ENCODE measurements at regions not wholly inside any gene's neighbourhood (a gene's known extent, or its start where the extent isn't known, plus 50 kb on each side); places are given as distances from the start of the nearest gene placed in this dataset.

DNA sequence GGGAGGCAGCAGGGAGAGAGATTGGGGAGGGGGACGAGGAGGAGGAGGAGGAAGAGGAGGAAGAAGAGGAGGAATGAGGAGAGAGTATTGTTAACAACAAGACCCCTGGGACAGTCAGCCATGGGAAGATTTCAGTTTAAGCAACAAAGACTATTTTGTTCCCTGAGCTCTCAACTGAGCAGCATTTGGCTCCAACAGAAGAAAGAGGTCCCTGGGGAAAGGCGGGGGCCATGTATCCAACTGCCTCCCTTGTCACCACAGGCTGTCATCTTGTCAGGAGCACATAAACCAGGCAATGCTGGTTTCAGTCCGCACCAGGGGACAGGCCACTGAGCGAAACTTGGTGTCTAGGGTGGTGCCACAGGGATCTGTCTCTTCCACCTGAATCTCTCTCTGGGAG lies 316.1 kb downstream of the TLE1 start:
- no peak for DNase-seq (ENCODE audit: low read depth)
- no peaks in the 10 kb centered on the region for H3K27me3 ChIP-seq (ENCODE audit: control insufficient read depth, insufficient read depth, low read length)
- TF ChIP-seq, protein P1, sequence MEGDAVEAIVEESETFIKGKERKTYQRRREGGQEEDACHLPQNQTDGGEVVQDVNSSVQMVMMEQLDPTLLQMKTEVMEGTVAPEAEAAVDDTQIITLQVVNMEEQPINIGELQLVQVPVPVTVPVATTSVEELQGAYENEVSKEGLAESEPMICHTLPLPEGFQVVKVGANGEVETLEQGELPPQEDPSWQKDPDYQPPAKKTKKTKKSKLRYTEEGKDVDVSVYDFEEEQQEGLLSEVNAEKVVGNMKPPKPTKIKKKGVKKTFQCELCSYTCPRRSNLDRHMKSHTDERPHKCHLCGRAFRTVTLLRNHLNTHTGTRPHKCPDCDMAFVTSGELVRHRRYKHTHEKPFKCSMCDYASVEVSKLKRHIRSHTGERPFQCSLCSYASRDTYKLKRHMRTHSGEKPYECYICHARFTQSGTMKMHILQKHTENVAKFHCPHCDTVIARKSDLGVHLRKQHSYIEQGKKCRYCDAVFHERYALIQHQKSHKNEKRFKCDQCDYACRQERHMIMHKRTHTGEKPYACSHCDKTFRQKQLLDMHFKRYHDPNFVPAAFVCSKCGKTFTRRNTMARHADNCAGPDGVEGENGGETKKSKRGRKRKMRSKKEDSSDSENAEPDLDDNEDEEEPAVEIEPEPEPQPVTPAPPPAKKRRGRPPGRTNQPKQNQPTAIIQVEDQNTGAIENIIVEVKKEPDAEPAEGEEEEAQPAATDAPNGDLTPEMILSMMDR (IDR thresholded peaks at IDR 0.05; ENCODE audit: insufficient read depth, low read length, poor library complexity, severe bottlenecking), result no peak
- H3K4me3 ChIP-seq (ENCODE audit: low read depth, low read length), result no peak overlapping the region
- no peaks in the 10 kb centered on the region for H3K36me3 ChIP-seq (ENCODE audit: control insufficient read depth, insufficient read depth, low read length)

DNA sequence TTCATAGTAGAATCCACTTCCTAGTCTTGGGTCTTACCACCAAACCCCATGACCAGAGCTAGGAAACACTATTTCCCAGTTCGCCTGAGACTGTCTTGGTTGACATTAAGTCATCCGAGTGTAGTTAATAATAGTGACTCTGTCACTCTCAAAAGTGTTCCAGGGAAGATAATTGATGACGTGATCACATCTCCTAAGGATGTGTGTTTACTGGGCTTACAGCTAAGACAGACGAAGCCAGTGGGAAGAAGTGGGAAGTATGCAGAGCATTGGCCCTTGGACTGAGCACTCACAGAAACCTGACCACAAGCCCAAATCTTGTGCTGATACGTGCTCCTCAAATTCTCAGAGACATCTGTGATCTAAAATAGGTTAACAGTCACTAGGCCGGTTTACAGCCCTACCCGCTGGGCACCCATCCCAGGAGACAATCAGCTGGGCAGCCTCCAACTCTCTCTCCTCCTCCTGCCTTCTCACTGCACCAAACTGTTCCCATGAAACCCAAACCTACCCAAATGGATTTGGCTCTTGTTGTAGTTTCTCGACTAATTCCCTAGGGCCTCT lies 316.6 kb downstream of the TLE1 start:
- Histone ChIP-seq H3K36me3 (ENCODE audit: control insufficient read depth, insufficient read depth, low read length) (no peaks in the 10 kb centered on the region), H3K27me3 (ENCODE audit: control insufficient read depth, insufficient read depth, low read length) (no peaks in the 10 kb centered on the region), H3K4me3 (ENCODE audit: low read depth, low read length) (no peak overlapping the region)
- TF ChIP-seq, protein P1 (IDR thresholded peaks at IDR 0.05; ENCODE audit: insufficient read depth, low read length, poor library complexity, severe bottlenecking), result no peak
- no peak for DNase-seq (ENCODE audit: low read depth)

DNA sequence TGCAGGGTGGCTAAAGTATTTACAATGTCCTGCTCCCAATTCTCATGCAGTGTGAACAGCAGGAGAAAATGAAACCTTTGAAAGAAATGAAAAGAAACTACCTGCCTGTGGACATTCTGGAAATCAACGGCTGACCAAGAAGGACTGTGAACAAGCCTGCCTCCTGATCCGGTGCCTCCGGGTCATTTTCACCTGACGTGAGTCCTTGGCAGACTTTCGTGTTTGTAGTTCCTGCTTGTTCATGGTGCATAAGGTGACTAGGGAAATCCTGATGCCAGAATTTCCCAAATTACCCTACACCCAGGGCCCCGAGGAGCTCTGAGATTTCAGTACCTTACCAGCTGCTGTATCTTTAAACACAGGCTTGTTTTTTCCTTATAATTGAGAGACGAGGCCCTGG lies 317.5 kb downstream of the TLE1 start:
- H3K4me3 ChIP-seq (ENCODE audit: low read depth, low read length), result no peak overlapping the region
- no peak for DNase-seq (ENCODE audit: low read depth)

DNA sequence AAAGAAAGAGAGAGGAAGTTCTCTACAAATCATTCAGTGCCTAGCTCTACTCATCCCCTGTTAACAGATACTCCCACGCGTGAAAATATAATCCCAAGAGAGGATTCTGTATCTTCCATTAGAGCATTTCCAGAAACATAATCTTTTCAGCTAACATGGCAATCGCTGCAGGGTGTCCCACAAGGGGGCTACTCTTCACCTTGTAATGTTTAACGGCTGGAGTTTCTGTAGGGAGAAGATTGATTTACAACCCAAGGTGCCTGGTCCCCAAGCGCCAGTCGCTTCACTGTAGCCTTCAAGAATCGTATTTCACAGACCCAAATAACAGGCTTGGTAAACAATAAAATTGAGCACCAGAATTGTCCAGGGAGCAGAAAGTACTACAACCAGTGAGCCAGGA lies 318.7 kb downstream of the TLE1 start:
- Histone ChIP-seq H3K27me3 (ENCODE audit: control insufficient read depth, insufficient read depth, low read length) (no peaks in the 10 kb centered on the region), H3K36me3 (ENCODE audit: control insufficient read depth, insufficient read depth, low read length) (no peaks in the 10 kb centered on the region), H3K4me3 (ENCODE audit: low read depth, low read length) (no peak overlapping the region)
- no peak for DNase-seq (ENCODE audit: low read depth)
- TF ChIP-seq, protein P1 (IDR thresholded peaks at IDR 0.05; ENCODE audit: insufficient read depth, low read length, poor library complexity, severe bottlenecking), result no peak

More for the DNA sequence above, 317.5 kb downstream of the TLE1 start:
- TF ChIP-seq, protein P1 (IDR thresholded peaks at IDR 0.05; ENCODE audit: insufficient read depth, low read length, poor library complexity, severe bottlenecking), result no peak
- Histone ChIP-seq H3K27me3 (ENCODE audit: control insufficient read depth, insufficient read depth, low read length) (no peaks in the 10 kb centered on the region), H3K36me3 (ENCODE audit: control insufficient read depth, insufficient read depth, low read length) (no peaks in the 10 kb centered on the region)

DNA sequence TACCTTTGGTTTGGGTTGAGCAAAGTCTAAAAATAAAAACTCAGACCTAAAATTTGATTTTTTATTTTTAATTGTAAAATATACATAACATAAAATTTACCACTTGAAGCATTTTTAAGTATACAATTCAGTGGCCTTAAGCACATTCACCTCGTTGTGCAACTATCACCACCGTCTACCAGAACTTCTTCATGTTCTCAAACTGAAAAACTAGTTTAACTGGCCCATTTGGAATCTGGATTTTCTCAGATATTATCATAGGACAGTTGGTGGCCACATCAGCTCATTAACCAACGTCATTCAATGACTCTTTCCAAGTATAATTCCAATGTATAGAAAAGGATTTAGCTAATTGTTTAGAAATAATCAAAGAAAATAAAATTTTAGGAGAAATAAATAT lies 319.3 kb downstream of the TLE1 start:
- Histone ChIP-seq H3K27me3 (ENCODE audit: control insufficient read depth, insufficient read depth, low read length) (no peaks in the 10 kb centered on the region), H3K4me3 (ENCODE audit: low read depth, low read length) (no peak overlapping the region), H3K36me3 (ENCODE audit: control insufficient read depth, insufficient read depth, low read length) (no peaks in the 10 kb centered on the region)
- DNase-seq (ENCODE audit: low read depth), result no peak
- TF ChIP-seq, protein P1 (IDR thresholded peaks at IDR 0.05; ENCODE audit: insufficient read depth, low read length, poor library complexity, severe bottlenecking), result no peak

DNA sequence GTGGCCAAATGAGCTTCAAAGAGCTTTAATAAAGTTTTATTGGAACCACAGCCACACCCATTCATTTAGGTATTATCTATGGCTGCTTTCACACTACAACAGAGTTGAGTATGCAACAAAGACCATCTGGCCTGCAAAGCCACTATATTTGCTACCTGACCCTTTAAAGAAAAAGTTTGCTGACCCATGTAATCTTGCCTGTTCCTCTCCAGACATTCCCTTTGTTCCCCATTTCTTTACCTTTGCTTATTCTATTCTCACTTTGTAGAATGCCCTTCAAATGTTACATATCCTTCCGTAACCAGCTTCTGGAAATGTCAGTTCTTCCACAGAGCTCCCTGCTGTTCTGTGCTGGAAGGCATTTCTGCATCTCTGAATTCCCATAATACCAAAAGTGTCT lies 320.2 kb downstream of the TLE1 start:
- Histone ChIP-seq H3K4me3 (ENCODE audit: low read depth, low read length) (no peak overlapping the region), H3K36me3 (ENCODE audit: control insufficient read depth, insufficient read depth, low read length) (no peaks in the 10 kb centered on the region), H3K27me3 (ENCODE audit: control insufficient read depth, insufficient read depth, low read length) (no peaks in the 10 kb centered on the region)
- TF ChIP-seq, protein P1 (IDR thresholded peaks at IDR 0.05; ENCODE audit: insufficient read depth, low read length, poor library complexity, severe bottlenecking), result no peak
- no peak for DNase-seq (ENCODE audit: low read depth)

All from kidney epithelial cell (primary cell).